HCT116 (cell line): ENCODE measurements at regions not wholly inside any gene's neighbourhood (a gene's known extent, or its start where the extent isn't known, plus 50 kb on each side); places are given as distances from the start of the nearest gene placed in this dataset.

Source experiments
- CTCF ChIP-seq, 3 experiments: fragments of 200-600 bp in 1 of 3; sonication (generic) in 1 of 3; IDR thresholded peaks in 2 of 3; conservative IDR thresholded peaks in 1 of 3; 2 replicates each; pipeline ENCODE4 v1.5.1; 2012 to 2017; ENCODE audit warnings: low read depth in 2 of 3, low read length in 2 of 3, antibody characterized with exemption in 1 of 3, borderline replicate concordance in 1 of 3, control low read depth in 1 of 3, mild to moderate bottlenecking in 1 of 3, mixed read lengths in 1 of 3, mixed run types in 1 of 3, moderate library complexity in 1 of 3; ENCODE audit not compliant: insufficient read depth in 1 of 3
- EGR1 ChIP-seq: IDR thresholded peaks from 2 replicates; pipeline ENCODE4 v1.6.1; 2012; ENCODE audit warnings: low read depth
- EZH2 ChIP-seq: fragments of 200-600 bp; sonication (generic); IDR thresholded peaks from 2 replicates; pipeline ENCODE4 v1.6.1; 2017; ENCODE audit warnings: antibody characterized with exemption, mixed run types
- MAX ChIP-seq: IDR thresholded peaks from 2 replicates; pipeline ENCODE4 v1.6.1; 2012
- POLR2A ChIP-seq: IDR thresholded peaks from 2 replicates; pipeline ENCODE4 v1.7.0; 2011; ENCODE audit warnings: borderline replicate concordance; ENCODE audit not compliant: insufficient read depth, insufficient read length; ENCODE audit errors: extremely low read depth
- POLR2AphosphoS5 ChIP-seq: IDR thresholded peaks from 2 replicates; pipeline ENCODE4 v1.6.1; 2011; ENCODE audit warnings: mild to moderate bottlenecking, low read depth, low read length, moderate library complexity
- ZFX ChIP-seq: fragments of 450-650 bp; IDR thresholded peaks from 2 replicates; pipeline ENCODE4 v1.6.1; 2017
- ZNF274 ChIP-seq: fragments of 200-500 bp; sonication (Bioruptor generic); IDR thresholded peaks from 2 replicates; pipeline ENCODE4 v1.6.1; 2014; ENCODE audit warnings: mild to moderate bottlenecking, low read depth, low read length, inconsistent platforms

- no peak for TF ChIP-seq CTCF (IDR thresholded peaks at IDR 0.05 in 2 of 3, conservative IDR thresholded peaks at IDR 0.05 in 1 of 3; ENCODE audit: borderline replicate concordance in 1 of 3, insufficient read depth in 1 of 3, low read depth in 2 of 3, low read length in 2 of 3)
- TF ChIP-seq EGR1 = no peak
- no peak for TF ChIP-seq EZH2
- TF ChIP-seq POLR2A = no peak
- TF ChIP-seq MAX = no peak
- TF ChIP-seq POLR2AphosphoS5 = no peak
- no peak for TF ChIP-seq ZFX
- TF ChIP-seq ZNF274 = no peak
These were observed 206.9 kb upstream of the FGGY start for GRCh38 chr1:59089922-59090457.
